GM21528 (cell line): ENCODE measurements at regions not wholly inside any gene's neighbourhood (a gene's known extent, or its start where the extent isn't known, plus 50 kb on each side); places are given as distances from the start of the nearest gene placed in this dataset.

Experiments used
- ATAC-seq: cut with Tn5 transposase; IDR thresholded peaks from one replicate; pipeline ENCODE4 v1.9.1; 2021; ENCODE audit warnings: mild to moderate bottlenecking, moderate library complexity; ENCODE audit not compliant: unreplicated experiment, low FRiP score

DNA sequence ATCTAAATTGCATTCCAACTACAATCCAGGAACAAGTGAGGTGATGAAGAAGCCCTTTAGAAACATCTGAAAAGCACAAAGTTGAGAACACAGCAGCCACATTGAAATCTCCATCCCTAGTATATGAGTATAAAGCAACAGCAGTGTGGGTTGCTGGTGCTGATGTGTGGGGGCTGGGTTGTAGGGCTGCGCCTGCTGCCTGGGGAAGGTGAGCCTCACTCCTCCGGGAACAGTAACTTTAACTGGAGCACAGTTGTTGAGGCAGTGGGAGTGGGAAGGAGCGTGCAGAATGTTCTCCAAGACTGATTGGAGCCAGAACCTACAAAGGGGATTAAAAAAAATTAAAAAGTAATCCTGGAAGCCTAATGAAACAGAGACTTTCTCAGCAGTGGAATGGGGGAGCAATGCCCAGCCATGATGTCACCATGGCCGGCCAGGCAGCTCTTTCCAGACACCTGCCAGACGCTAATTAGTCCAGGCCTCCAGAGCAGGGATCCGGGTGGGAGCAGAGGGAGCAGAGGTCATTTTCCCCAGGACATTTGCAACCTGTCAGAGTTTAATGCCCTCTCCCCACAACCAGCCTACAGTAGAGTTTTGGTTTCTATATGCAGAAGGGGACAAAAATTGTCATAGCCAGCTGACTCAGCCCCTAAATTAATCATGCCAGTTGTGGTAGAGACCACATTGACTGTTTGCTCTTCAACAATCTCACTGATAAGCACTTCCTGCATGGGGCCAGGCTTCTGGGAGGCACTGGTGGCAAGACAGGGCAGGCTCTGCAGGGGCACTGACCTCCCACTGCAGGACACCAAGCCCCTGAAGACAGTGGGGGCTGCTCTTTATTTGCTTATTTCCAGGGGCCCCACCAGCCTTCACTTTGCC is 133.0 kb upstream of the ZNF32 start:
- no peak for ATAC-seq

GRCh38 chr10:43778571-43778970 is 129.9 kb upstream of the ZNF32 start:
- no peak for ATAC-seq

GRCh38 chr10:43775384-43775783 is 126.7 kb upstream of the ZNF32 start:
- ATAC-seq = no peak

DNA sequence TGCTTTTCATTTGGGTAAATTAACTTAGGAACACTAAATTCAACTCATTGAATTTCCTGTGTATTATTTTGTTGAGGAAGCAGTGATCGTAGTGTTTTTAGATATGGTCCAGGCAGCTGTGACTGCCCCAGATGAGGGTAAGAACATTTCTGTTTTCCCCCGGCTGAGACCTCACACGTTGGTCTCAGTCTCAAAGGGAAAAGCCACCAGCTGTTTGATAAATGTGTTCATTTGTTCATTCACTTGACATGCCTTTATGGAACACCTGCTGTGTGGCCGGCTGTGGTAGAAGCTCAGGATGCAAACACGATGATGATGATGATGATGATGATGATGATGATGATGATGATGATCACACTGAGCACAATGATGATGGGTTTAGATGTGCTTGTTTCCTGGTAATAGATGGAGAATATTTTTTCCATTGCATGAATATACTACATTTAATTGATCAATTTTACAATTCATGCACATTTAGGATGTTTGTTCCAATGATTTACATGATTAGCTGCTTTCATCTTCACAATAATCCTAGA is 125.6 kb upstream of the ZNF32 start:
- ATAC-seq = no peak

- ATAC-seq = no peak
Measured at GRCh38 chr10:43773736-43774135, 125.1 kb upstream of the ZNF32 start.

DNA sequence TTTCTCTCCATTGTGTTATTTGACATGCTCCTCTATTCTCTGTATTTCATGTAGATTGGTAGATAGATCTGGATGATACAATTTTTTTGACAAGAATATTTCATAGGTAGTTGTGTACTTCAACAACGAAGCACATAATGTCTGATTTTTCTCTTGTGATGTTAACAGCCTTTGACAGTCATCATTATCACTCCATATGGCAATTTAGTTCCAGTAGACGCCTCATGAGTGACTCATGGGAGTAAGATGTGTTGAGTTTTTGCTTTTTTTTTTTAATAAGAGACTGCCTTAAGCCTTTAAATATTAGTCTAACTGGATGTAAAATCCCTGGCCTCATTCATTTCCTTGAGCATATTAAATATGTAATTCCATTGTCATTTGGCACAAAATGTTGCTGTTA is 123.5 kb upstream of the ZNF32 start:
- no peak for ATAC-seq

DNA sequence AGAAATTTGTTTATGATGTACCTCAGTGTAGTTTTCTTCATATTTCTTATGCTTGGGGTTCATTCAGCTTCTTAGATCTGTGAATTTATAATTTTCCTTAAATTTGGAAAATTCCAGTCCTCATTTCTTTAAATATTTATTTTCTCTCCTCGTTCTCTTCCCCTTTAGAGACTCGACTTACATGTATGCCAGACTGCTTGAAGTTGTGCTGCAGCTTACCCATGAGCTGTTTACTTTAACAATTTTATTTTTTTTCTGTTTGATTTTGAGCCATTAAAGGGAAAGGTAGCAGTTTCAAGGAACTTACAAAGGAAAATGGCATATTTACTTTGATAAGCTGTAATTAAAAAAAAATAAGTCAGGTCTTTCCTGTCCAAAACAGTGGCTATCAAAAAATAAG is 123.0 kb upstream of the ZNF32 start:
- ATAC-seq = no peak

DNA sequence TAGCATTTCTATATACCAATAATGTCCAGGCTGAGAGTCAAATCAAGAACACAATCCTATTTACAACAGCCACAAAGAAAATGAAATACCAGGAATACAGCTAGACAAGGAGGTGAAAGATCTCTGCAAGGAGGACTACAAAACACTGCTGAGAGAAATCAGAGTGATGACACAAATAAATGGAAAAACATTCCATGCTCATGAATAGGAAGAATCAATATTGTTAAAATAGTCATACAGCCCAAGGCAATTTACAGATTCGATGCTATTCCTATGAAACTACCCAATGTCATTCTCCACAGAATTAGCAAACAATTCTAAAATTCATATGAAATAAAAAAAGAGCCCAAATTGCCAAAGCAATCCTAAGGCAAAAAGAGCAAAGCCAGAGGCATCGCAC is 116.8 kb upstream of the ZNF32 start:
- ATAC-seq = no peak

DNA sequence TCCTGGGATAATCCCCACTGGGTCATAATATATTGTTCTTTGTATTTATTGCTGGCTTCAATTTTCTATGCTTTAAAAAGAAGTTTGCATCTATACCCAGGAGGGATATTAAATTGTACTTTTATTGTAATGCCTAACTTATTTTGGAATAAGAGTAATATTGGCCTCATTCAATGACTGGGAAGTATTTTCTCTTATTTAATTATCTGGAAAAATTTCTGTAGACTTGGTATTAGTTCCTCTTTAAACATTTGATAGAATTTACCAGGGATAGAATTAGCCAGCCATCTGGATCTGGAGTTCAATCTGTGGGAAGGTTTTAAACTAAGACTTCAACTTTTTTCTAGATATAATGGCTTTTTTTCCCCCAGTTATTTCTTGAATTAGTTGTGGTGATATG is 115.2 kb upstream of the ZNF32 start:
- no peak for ATAC-seq

DNA sequence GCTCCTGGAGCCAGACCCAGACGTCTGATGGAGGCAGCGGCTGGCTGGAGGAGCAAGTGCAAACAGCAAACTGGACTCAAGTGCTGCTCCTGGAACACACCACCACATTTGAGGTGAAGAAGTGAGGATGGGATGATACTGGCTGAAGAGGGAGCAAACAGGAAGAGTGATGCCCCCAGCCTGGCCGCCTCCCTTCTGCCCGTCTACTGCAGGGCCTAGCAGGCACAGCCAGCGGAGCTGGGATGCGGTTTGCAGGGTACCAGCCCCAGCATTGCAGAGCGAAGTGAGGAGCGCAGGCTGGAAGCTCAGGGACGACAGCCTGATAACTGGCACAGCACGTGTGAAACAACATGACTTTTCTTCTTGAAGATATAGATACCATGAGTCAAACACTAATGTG is 111.8 kb upstream of the ZNF32 start:
- no peak for ATAC-seq

DNA sequence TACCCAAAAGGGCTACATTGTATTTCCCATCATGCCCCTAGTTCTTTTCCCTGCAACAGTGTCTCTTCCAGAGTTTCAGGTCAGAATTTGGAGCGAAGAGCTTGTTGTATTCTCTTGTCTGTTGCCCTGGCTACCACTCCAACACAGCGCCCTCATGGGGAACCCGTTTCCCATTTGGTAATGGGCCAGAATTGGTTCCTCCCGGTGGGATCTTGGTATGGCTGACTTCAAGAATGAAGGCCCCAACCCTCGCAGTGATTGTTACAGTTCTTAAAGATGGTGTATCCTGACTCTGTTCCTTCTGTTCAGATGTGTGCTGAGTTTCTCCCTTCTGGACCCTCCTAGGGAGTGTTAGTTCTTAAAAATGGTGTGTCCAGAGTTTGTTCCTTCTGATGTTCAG is 110.5 kb upstream of the ZNF32 start:
- no peak for ATAC-seq

GRCh38 chr10:43756341-43756740 is 107.7 kb upstream of the ZNF32 start:
- ATAC-seq = no peak

DNA sequence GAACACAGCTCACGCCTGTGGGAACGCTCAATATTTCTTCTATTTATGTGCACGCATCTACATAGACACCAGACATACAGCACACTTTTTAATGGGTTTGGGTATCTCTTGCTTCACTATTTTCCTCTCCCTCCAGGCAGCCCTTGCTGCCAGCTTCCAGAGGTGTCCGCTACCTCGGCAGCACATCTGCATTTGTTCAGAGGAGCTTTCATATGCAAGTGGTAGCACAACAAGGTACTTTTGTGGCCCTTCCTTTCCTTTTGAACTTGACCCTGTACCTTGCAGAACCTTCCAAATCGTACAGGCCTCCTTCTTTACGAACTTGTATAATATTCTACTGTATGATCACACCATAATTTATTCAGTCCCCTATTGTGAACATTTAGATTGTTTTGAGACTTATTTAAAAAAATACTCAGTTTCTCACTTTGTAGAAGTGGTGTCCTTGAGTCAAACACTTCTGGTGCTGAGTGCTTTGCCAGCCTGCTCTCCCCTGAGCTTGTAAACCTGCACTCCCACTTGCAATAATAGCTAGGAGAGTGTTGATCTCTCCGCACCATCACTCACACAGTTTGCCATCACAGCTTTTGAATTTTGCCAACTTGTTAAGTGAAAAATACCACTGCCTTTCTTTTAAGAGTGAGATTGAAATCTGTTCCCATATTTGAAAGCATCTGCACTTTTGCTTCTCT is 106.0 kb upstream of the ZNF32 start:
- ATAC-seq = no peak

- no peak for ATAC-seq
Measured at GRCh38 chr10:43753397-43754061, 104.8 kb upstream of the ZNF32 start.

- ATAC-seq = no peak
Measured at GRCh38 chr10:43752682-43753081, 104.0 kb upstream of the ZNF32 start.

- ATAC-seq = no peak
Measured at GRCh38 chr10:43751646-43752045, 103.0 kb upstream of the ZNF32 start.

DNA sequence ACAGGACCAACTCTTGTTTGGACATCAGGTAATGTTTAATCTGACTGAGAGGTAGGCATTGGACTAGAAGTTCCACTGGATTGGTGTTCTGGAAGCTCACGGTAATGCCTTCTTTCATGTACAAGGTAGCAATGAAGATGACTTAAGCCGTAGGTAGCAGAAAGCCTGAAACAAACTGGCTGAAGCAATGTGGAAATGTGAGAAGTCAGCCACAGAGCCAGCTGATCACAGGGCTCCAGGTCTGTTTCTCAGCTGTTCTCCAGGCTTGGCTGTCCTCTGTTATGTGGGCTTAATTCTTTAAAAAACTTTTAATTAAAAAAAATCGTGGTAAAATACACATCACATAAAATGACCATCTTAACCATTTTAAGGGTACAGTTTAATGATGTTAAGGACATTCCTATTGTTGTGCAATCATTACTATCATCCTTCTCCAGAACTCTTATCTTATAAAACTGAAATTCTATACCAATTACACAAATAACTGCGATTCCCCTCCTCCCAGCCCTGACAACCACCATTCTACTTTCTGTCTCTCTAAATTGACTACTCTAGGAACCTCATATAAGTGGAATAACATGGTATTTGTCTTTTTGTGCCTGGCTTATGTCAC is 101.4 kb upstream of the ZNF32 start:
- ATAC-seq = no peak

DNA sequence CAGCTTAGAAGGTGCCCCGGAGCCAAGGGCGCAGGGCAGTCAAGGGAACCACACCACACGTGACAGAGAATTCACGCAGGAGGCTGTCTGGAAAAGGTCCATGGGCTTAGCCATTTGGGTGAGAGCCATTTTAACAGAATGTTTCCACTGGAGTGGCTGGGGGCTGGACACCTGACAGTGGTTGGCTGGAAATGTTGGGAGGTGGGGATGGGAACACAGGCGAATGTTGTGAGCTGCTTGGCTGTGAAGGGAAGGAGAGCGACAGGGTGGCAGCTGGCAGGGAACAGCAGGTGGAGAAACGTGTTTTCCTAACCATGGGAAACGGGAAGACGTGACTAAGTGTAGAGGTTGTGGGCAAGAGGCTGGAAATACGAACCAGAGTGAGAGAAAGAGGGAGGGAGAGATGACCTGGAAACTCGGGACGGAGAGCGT is 100.5 kb upstream of the ZNF32 start:
- no peak for ATAC-seq

DNA sequence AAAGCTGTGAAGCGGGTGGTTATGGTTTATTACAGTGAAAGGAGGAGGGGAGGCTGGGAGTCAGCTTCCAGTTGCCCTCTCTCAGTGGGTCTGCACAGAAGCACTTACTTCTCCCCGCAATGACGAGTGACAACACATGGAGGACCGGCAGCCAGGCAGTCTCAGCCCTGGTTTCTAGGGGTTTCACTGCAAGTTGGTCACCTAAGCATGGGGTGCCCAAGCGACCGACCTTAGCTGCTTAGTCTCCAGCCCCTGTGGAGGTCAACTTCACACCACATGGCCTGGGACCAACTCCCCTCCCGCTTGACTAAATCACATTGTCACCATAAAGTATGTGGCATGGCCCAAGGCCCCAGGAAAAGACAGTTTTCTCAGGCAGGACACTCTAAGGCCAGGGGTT is 99.9 kb upstream of the ZNF32 start:
- ATAC-seq = no peak

- no peak for ATAC-seq
Measured at GRCh38 chr10:43746906-43747305, 98.2 kb upstream of the ZNF32 start.

DNA sequence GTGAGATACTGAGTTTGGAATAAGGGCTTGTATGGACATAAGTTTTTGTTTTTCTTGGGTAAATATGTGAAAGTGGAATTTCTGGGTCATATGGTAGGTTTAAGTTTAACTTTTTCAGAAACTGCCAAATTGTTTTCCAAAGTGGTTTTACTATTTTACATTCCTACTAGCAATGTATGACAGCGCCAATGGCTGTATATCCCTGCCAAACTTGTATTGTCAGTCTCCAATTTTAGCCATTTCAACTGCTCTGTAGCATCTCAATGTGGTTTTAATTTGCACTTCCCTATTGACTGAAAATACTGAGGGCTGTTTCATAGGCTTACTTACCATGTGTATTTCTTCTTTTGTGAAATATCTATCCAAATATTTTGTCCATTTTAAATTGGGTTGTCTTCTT is 90.5 kb upstream of the ZNF32 start:
- no peak for ATAC-seq
